CD14-positive monocyte (primary cell): ENCODE measurements at regions not wholly inside any gene's neighbourhood (a gene's known extent, or its start where the extent isn't known, plus 50 kb on each side); places are given as distances from the start of the nearest gene placed in this dataset.

Source experiments
- DNase-seq, 3 donors: peaks; one replicate each; pipeline ENCODE4 v3.0.0-alpha.2; 2011 to 2022
- H2AFZ ChIP-seq: 2 replicates; pipeline ENCODE4 v1.6.0; 2012; ENCODE audit warnings: mild to moderate bottlenecking, low read depth, low read length, inconsistent platforms; ENCODE audit not compliant: insufficient read depth, poor library complexity, severe bottlenecking
- H3K27ac ChIP-seq, 2 donors: 1 replicate in 1 of 2; 2 replicates in 1 of 2; pipeline ENCODE4 v1.5.1; 2012 to 2013; ENCODE audit warnings: low read length in 2 of 2, control low read depth in 1 of 2, inconsistent platforms in 1 of 2, low read depth in 1 of 2, mild to moderate bottlenecking in 1 of 2
- H3K27me3 ChIP-seq, 2 donors: one replicate each; pipeline versions ENCODE4 v1.6.0 to v1.6.1; 2011 to 2013; ENCODE audit warnings: low read length in 2 of 2; ENCODE audit not compliant: control insufficient read depth in 2 of 2, insufficient read depth in 2 of 2
- H3K36me3 ChIP-seq, 2 donors: replicated peaks in 1 of 2; 1 replicate in 1 of 2; 2 replicates in 1 of 2; pipeline versions ENCODE4 v1.5.1 to v1.6.1; 2012 to 2013; ENCODE audit warnings: low read length in 2 of 2, control low read depth in 1 of 2, inconsistent platforms in 1 of 2, mild to moderate bottlenecking in 1 of 2; ENCODE audit not compliant: insufficient read depth in 2 of 2, control insufficient read depth in 1 of 2
- H3K4me1 ChIP-seq, 2 donors: 1 replicate in 1 of 2; 2 replicates in 1 of 2; pipeline versions ENCODE4 v1.5.1 to v1.6.1; 2012 to 2013; ENCODE audit warnings: low read length in 2 of 2, control low read depth in 1 of 2, inconsistent platforms in 1 of 2, mild to moderate bottlenecking in 1 of 2, moderate library complexity in 1 of 2; ENCODE audit not compliant: insufficient read depth in 2 of 2, control insufficient read depth in 1 of 2
- H3K4me2 ChIP-seq: replicated peaks from 2 replicates; pipeline ENCODE3; 2012; ENCODE audit warnings: low read length, moderate library complexity, mild to moderate bottlenecking; ENCODE audit not compliant: poor library complexity, severe bottlenecking; ENCODE audit errors: extremely low read depth
- H3K4me3 ChIP-seq, 3 experiments: fragments of 200-600 bp in 1 of 3; sonication (generic) in 1 of 3; replicated peaks in 1 of 3; 1 replicate in 2 of 3; 2 replicates in 1 of 3; pipeline ENCODE4 v1.5.1; 2011 to 2013; ENCODE audit warnings: low read length in 3 of 3, mild to moderate bottlenecking in 3 of 3, control low read depth in 2 of 3, low read depth in 2 of 3, inconsistent platforms in 1 of 3, moderate library complexity in 1 of 3
- H3K79me2 ChIP-seq: 2 replicates; pipeline ENCODE4 v1.6.0; 2012; ENCODE audit warnings: mild to moderate bottlenecking, control low read depth, inconsistent platforms, low read length, moderate library complexity; ENCODE audit not compliant: insufficient read depth
- H3K9ac ChIP-seq: 2 replicates; pipeline ENCODE4 v1.6.0; 2017; ENCODE audit warnings: low read length, mild to moderate bottlenecking; ENCODE audit not compliant: insufficient read depth, poor library complexity, severe bottlenecking
- H3K9me3 ChIP-seq, 2 donors: replicated peaks in 1 of 2; 1 replicate in 1 of 2; 2 replicates in 1 of 2; pipeline versions ENCODE4 v1.5.1 to v1.6.1; 2012 to 2013; ENCODE audit warnings: low read length in 2 of 2, control low read depth in 1 of 2; ENCODE audit not compliant: control insufficient read depth in 1 of 2, insufficient read depth in 1 of 2
- H4K20me1 ChIP-seq: 2 replicates; pipeline ENCODE4 v1.6.0; 2012; ENCODE audit warnings: mild to moderate bottlenecking, low read length, control low read depth, moderate library complexity; ENCODE audit not compliant: insufficient read depth
- H3K27ac Mint-ChIP-seq, 7 donors: one replicate each; pipeline ENCODE4 v1.8.0; 2020; ENCODE audit warnings: mild to moderate bottlenecking in 7 of 7, mixed read lengths in 7 of 7, moderate library complexity in 6 of 7, inconsistent platforms in 2 of 7
- H3K27me3 Mint-ChIP-seq, 3 donors: one replicate each; pipeline ENCODE4 v1.8.0; 2021 to 2022; ENCODE audit warnings: low read depth in 3 of 3, mild to moderate bottlenecking in 3 of 3, mixed read lengths in 3 of 3, moderate library complexity in 3 of 3, inconsistent platforms in 1 of 3
- H3K36me3 Mint-ChIP-seq, 2 donors: one replicate each; pipeline ENCODE4 v1.8.0; 2020; ENCODE audit warnings: mixed read lengths in 2 of 2, inconsistent platforms in 1 of 2, mild to moderate bottlenecking in 1 of 2
- H3K4me1 Mint-ChIP-seq: one replicate; pipeline ENCODE4 v1.8.0; 2020; ENCODE audit warnings: mild to moderate bottlenecking, mixed read lengths
- H3K4me3 Mint-ChIP-seq, 2 donors: one replicate each; pipeline ENCODE4 v1.8.0; 2020; ENCODE audit warnings: mild to moderate bottlenecking in 2 of 2, mixed read lengths in 2 of 2, moderate library complexity in 1 of 2
- H3K9me3 Mint-ChIP-seq, 7 donors: one replicate each; pipeline ENCODE4 v1.8.0; 2020 to 2022; ENCODE audit warnings: mixed read lengths in 7 of 7, mild to moderate bottlenecking in 6 of 7, moderate library complexity in 6 of 7, inconsistent platforms in 2 of 7
- CTCF ChIP-seq: fragments of 200-600 bp; IDR thresholded peaks from one replicate; pipeline ENCODE4 v1.8.0; 2022; ENCODE audit warnings: antibody characterized with exemption, mild to moderate bottlenecking
- WGBS: methylation state at CpG from one replicate; pipeline ENCODE4 v1.1.5; 2013; ENCODE audit warnings: missing lambda C conversion rate; ENCODE audit not compliant: insufficient coverage; 5-methylcytosine and 5-hydroxymethylcytosine counted together
- intact Hi-C, 2 donors: fragments of 100-400 bp; cut with micrococcal nuclease; formaldehyde crosslinking; loops; one replicate each; pipeline versions ENCODE4 v1.15.0 to v1.15.1; 2023

GRCh38 chr2:13821255-13821880, 811.1 kb upstream of the LRATD1 start:
- intact Hi-C loops = no loop called here

GRCh38 chr2:13822365-13822764, 810.2 kb upstream of the LRATD1 start:
- no peak for TF ChIP-seq CTCF
- Histone ChIP-seq H3K36me3 (no peaks in the 10 kb centered on the region), H3K79me2 (no peaks in the 10 kb centered on the region), H3K27me3 (no peaks in the 10 kb centered on the region), H4K20me1 (no peaks in the 10 kb centered on the region), H3K9ac (no peak overlapping the region), H3K4me3 (no peak overlapping the region), H3K9me3 (no peaks in the 10 kb centered on the region), H3K27ac (no peak overlapping the region), H2AFZ (no peak overlapping the region), H3K4me1 (no peaks in the 10 kb centered on the region), H3K4me2 (no peak overlapping the region)
- 86% methylated on average over 1 of the region's 2 CpGs for WGBS
- Mint-ChIP-seq H3K27me3 (no peaks in the 10 kb centered on the region), H3K36me3 (no peaks in the 10 kb centered on the region), H3K4me3 (no peak overlapping the region), H3K27ac (no peak overlapping the region), H3K4me1 (no peaks in the 10 kb centered on the region), H3K9me3 (peaks cover 0 to 2% (median 0%) of the 10 kb centered on the region in 7 donors)
- no peak for DNase-seq
- intact Hi-C loops = no loop called here

More at GRCh38 chr2:13821255-13821880, 811.1 kb upstream of the LRATD1 start:
- Mint-ChIP-seq H3K4me1 (no peaks in the 10 kb centered on the region), H3K9me3 (peaks cover 0 to 2% (median 0%) of the 10 kb centered on the region in 7 donors), H3K27ac (no peak overlapping the region), H3K4me3 (no peak overlapping the region), H3K27me3 (no peaks in the 10 kb centered on the region), H3K36me3 (no peaks in the 10 kb centered on the region)
- H3K9ac ChIP-seq = no peak overlapping the region
- no peaks in the 10 kb centered on the region for H3K36me3 ChIP-seq
- no peaks in the 10 kb centered on the region for H3K79me2 ChIP-seq
- no peak overlapping the region for H3K27ac ChIP-seq
- DNase-seq = no peak
- no peak for TF ChIP-seq CTCF
- no peaks in the 10 kb centered on the region for H3K9me3 ChIP-seq
- H4K20me1 ChIP-seq = no peaks in the 10 kb centered on the region
- 67% methylated on average over 3 of the region's 4 CpGs for WGBS
- no peak overlapping the region for H2AFZ ChIP-seq
- no peak overlapping the region for H3K4me3 ChIP-seq
- no peaks in the 10 kb centered on the region for H3K4me1 ChIP-seq
- H3K4me2 ChIP-seq = no peak overlapping the region
- H3K27me3 ChIP-seq = no peaks in the 10 kb centered on the region
